Activated naive CD4-positive, alpha-beta T cell treated with anti-CD3 and anti-CD28 coated beads, Interleukin-2, amount 50 U/mL, for 24 hours (primary cell): ENCODE measurements at regions not wholly inside any gene's neighbourhood (a gene's known extent, or its start where the extent isn't known, plus 50 kb on each side); places are given as distances from the start of the nearest gene placed in this dataset.
"Not testable (repeated sequence)": the region's sequence is repeated elsewhere in the genome, so short reads cannot be mapped to it uniquely, and the experiment has no call there.

Source experiments
- H3K27ac Mint-ChIP-seq: one replicate; pipeline ENCODE4 v1.8.0; 2021; ENCODE audit warnings: mild to moderate bottlenecking, mixed read lengths
- H3K27me3 Mint-ChIP-seq: one replicate; pipeline ENCODE4 v1.8.0; 2021; ENCODE audit warnings: mixed read lengths
- H3K36me3 Mint-ChIP-seq: one replicate; pipeline ENCODE4 v1.8.0; 2021; ENCODE audit warnings: mixed read lengths
- H3K4me1 Mint-ChIP-seq: one replicate; pipeline ENCODE4 v1.8.0; 2021; ENCODE audit warnings: mixed read lengths
- H3K4me3 Mint-ChIP-seq: one replicate; pipeline ENCODE4 v1.8.0; 2021; ENCODE audit warnings: mild to moderate bottlenecking, mixed read lengths
- H3K9me3 Mint-ChIP-seq: one replicate; pipeline ENCODE4 v1.8.0; 2021; ENCODE audit warnings: mixed read lengths

DNA sequence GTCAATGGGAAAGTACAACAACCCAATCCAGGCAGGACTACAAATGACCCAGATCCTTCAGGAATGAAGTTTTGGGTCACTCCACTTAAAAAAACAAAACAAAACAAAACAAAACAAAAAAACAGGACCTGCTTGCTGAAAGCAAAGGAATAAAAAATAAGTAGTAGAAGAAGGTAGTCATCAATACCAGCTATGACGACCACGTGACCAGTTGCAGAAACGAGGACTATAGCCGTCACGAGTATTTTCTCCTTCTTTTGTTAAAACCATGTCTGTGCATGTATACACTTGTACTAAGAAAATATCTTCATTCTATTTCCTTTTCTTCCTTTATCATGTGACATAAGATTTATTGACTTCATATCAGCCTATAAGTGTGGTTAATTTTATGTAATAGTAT is 308.4 kb upstream of the DEFB112 start:
- no peaks in the 10 kb centered on the region for H3K9me3 Mint-ChIP-seq
- H3K27ac Mint-ChIP-seq = no peak overlapping the region
- H3K4me3 Mint-ChIP-seq = no peak overlapping the region
- no peaks in the 10 kb centered on the region for H3K36me3 Mint-ChIP-seq
- no peaks in the 10 kb centered on the region for H3K27me3 Mint-ChIP-seq
- H3K4me1 Mint-ChIP-seq = no peaks in the 10 kb centered on the region

DNA sequence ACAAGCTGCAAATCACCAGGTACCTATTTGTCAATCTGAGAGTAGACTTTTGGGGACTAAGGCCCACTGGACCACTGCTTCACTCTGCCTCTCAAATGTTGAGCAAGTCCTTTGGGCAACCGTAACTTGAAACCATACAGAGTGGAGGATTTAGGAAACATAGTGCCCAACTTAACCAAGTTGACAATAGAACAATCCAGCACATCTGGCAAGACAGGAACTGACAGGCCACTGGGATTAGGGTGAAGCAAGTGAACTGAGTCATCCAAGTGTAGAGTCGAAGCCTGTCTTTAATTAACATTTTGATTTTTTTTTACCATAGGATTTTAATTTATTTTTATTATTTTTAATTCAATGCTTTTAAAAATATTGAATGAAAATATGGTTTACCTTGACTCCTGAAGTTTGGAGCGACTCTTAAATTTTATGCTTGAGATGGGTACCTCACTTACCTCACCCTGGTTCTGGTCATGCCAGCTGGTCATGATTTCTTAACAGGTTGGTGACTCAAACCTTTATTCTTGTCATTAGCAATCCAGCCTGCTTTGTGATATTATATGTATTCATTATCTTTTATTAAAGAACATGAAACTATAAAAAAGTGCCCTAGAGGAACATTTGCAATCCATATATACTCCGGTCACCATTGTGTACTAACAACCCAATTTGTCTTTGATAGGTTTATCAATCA is 312.1 kb upstream of the DEFB112 start:
- Mint-ChIP-seq H3K4me1 (no peaks in the 10 kb centered on the region), H3K4me3 (no peak overlapping the region), H3K27me3 (no peaks in the 10 kb centered on the region), H3K36me3 (no peaks in the 10 kb centered on the region), H3K9me3 (no peaks in the 10 kb centered on the region), H3K27ac (no peak overlapping the region)

DNA sequence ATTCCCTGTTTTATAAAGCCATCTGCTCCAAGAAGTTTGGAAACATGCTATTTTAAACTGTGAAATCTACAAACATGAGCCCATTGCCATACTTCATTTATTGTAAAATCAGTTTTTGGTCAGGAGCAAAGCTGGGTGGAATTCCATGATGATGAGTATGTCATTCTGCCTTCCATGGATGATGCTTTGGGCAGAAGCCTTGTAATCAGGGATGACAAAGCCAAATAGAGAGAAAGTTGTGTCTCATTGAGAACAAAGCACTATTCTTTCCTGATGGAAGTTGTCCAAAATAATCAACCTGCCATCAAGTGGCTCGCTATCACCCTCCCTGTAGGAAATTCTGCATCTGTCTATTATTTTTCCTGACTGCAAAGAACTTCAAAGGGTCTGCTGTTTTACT is 313.0 kb upstream of the DEFB112 start:
- H3K4me1 Mint-ChIP-seq = no peaks in the 10 kb centered on the region
- H3K27ac Mint-ChIP-seq = no peak overlapping the region
- no peaks in the 10 kb centered on the region for H3K27me3 Mint-ChIP-seq
- no peaks in the 10 kb centered on the region for H3K36me3 Mint-ChIP-seq
- no peak overlapping the region for H3K4me3 Mint-ChIP-seq
- H3K9me3 Mint-ChIP-seq = no peaks in the 10 kb centered on the region

DNA sequence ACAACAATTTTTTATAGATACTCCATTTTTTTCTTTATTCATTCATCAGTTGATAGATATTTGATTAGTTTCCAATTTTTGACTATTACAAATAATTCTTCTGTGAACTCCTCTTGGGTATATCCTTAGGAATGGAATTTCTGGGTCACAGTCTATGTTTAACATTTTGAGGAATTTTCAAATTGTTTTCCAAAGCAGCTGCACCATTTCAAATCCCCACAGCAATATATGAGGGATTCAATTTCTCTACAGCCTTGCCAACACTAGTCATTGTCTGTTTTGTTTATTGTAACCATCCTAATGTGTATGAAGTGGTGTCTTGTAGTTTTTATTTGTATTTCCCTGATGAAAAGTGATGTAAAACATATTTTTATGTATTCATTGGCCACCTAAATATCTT is 320.3 kb upstream of the DEFB112 start:
- H3K4me3 Mint-ChIP-seq = no peak overlapping the region
- H3K27me3 Mint-ChIP-seq = no peaks in the 10 kb centered on the region
- no peaks in the 10 kb centered on the region for H3K36me3 Mint-ChIP-seq
- H3K27ac Mint-ChIP-seq = no peak overlapping the region
- H3K9me3 Mint-ChIP-seq = peaks cover under 1% of the 10 kb centered on the region
- no peaks in the 10 kb centered on the region for H3K4me1 Mint-ChIP-seq

DNA sequence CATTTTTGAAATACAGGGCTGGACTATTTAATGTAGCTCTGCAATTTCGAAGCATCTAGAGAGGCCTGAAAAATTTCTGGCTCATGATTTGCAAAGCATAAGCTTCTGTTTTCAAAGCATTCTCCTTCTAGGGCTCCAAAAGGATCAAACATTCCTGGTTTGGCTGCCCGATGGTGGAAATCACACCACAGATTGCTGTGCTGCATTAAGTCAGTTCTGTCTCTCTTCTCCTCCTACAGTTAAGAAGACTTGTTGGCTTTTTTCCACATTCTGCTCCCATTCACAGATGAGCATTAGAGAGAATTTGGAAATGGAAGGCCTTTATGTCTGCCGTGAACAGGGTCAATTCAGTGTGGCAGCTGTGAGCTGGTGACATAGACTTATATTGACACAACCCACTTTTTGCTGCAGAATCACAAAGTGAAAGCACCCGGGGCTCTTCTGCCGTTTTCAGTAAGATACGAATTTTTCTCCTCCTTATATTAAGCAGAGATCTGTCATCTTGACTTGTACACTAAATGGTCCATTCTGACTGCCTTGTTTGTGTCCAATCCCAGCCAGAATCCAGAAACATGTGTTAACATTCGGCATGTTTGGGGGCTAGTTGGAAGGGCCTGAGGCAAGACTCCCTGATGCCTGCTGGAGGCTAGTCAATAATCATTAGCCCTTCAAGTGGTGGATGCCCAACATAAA is 330.8 kb upstream of the DEFB112 start:
- Mint-ChIP-seq H3K36me3 (no peaks in the 10 kb centered on the region), H3K9me3 (peaks cover 9% of the 10 kb centered on the region), H3K27ac (no peak overlapping the region), H3K4me1 (no peaks in the 10 kb centered on the region), H3K27me3 (no peaks in the 10 kb centered on the region), H3K4me3 (no peak overlapping the region)

DNA sequence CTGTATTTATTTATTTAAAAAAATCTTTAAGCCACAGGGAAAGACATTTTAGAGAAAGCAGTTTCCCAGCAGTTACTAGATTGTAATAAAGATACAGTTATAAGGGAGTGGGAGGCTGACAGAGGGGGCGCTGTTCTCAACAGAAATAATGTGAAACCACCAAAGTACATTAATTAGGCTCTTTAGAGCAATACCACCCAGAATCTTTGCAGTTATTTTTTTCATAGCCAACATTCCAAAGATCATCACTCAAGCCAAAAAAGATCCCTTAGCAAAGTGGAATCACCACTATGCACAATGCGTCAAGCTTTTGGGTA is 331.3 kb upstream of the DEFB112 start:
- H3K27ac Mint-ChIP-seq = no peak overlapping the region
- no peaks in the 10 kb centered on the region for H3K4me1 Mint-ChIP-seq
- H3K9me3 Mint-ChIP-seq = peaks cover 4% of the 10 kb centered on the region
- no peaks in the 10 kb centered on the region for H3K27me3 Mint-ChIP-seq
- no peaks in the 10 kb centered on the region for H3K36me3 Mint-ChIP-seq
- no peak overlapping the region for H3K4me3 Mint-ChIP-seq

DNA sequence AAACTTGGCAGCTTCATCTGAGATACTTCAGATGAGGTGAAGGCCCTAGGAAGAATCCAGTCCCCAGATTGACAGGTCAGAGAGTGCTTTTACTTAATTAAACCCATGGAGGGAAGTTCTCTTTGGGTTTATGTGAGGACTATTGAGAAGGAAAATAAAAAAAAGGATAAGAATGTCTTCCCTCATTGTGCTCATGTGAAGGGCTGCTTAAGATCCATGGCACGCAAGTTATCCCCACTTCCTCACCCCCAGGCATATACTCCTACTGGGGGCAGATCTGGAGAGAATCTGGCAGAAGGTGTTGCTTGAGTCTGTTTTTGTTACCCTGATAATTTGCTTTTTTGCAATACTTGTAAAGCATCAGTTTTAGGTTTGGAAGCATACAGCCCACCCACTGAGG is 322.9 kb upstream of the TFAP2D start:
- no peaks in the 10 kb centered on the region for H3K4me1 Mint-ChIP-seq
- H3K27me3 Mint-ChIP-seq = no peaks in the 10 kb centered on the region
- H3K36me3 Mint-ChIP-seq = no peaks in the 10 kb centered on the region
- no peak overlapping the region for H3K27ac Mint-ChIP-seq
- H3K9me3 Mint-ChIP-seq = no peaks in the 10 kb centered on the region
- no peak overlapping the region for H3K4me3 Mint-ChIP-seq

DNA sequence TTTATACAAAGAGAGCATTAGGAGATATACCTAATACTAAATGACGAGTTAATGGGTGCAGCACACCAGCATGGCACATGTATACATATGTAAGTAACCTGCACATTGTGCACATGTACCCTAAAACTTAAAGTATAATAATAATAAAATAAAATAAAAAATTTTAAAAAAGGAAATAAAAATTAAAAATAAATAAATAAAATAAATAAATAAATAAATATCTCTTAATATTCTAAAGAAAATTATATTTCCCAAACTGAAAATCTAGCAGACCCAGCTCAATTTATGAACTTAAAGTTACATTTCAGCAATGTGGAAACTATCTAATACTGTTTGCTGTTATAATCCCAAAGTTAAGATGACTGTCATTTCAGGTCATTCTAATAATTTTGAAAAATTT is 319.2 kb upstream of the TFAP2D start:
- H3K27ac Mint-ChIP-seq, H3K4me3 Mint-ChIP-seq, H3K4me1 Mint-ChIP-seq, H3K9me3 Mint-ChIP-seq, H3K36me3 Mint-ChIP-seq, H3K27me3 Mint-ChIP-seq: not testable (repeated sequence)

DNA sequence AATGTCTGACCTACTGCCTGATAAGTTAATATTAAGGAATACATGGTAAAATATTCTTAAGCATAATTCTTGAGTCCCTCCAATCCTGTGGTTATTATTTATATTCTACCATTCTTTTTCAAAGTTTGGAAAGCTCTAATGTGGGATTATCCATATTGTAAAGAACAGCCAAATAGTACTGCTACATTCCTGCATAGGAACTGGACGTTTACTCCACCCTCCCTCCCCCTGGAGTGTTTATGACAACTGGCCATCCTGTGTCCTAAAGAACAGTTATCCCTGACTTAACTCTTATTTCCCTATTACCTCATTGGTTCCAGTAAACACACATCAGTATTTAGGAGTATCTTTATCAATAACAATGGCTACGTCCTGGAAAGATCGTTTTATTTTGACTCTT is 308.7 kb upstream of the TFAP2D start:
- no peak overlapping the region for H3K27ac Mint-ChIP-seq
- H3K36me3 Mint-ChIP-seq = no peaks in the 10 kb centered on the region
- H3K9me3 Mint-ChIP-seq = peaks cover 5% of the 10 kb centered on the region
- peaks cover 1% of the 10 kb centered on the region for H3K27me3 Mint-ChIP-seq
- H3K4me1 Mint-ChIP-seq = no peaks in the 10 kb centered on the region
- no peak overlapping the region for H3K4me3 Mint-ChIP-seq

DNA sequence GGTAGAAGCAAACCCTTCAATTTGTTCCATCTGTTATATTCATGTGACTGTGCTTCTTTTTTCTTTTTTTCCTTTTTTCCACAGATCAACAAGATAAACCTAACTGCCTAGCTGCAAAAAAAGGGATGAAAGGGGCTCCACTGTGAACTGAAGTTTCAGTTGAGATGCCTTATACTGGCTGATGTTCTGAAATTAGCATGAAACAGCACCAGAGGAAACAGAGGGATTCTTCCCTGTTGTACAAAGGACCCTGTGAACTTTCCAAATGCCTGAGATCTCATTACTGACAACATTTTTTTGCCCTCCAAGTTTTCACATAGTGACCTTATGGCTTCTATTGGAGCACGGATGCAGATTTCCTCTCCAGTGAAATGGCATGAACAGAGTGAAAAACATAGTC is 302.7 kb upstream of the TFAP2D start:
- H3K4me3 Mint-ChIP-seq = no peak overlapping the region
- H3K27ac Mint-ChIP-seq = no peak overlapping the region
- no peaks in the 10 kb centered on the region for H3K4me1 Mint-ChIP-seq

DNA sequence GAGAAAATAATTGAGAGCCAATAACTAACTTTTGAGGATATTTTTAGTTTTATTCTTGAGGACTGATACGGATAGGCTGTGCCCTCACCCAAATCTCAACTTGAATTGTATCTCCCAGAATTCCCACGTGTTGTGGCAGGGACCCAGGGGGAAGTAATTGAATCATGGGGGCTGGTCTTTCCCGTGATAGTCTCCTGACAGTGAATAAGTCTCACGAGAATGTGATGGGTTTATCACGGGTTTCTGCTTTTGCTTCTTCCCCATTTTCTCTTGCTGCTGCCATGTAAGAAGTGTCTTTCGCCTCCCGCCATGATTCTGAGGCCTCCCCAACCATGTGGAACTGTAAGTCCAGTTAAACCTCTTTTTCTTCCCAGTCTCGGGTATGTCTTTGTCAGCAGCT is 292.3 kb upstream of the TFAP2D start:
- not testable (repeated sequence) for H3K36me3 Mint-ChIP-seq, H3K27me3 Mint-ChIP-seq, H3K4me1 Mint-ChIP-seq, H3K4me3 Mint-ChIP-seq, H3K27ac Mint-ChIP-seq, H3K9me3 Mint-ChIP-seq

More for the DNA sequence above, 302.7 kb upstream of the TFAP2D start:
- Mint-ChIP-seq H3K27me3 (no peaks in the 10 kb centered on the region), H3K9me3 (peaks cover 4% of the 10 kb centered on the region), H3K36me3 (no peaks in the 10 kb centered on the region)

DNA sequence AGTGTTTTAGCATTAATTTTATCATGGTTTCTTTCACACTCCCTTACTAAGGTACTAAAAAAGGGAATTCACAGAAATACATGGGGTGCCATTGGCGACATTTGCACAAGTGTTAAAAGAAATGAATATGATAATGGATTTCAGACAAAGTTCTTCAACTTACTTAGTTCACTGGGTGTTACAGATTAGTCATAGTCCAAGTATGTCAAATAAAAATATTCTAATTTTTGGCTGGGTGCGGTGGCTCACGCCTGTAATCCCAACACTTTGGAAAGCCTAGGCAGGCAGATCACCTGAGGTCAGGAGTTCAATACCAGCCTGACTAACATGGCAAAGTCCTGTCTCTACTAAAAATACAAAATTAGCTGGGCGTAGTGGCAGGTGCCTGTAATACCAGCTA is 286.1 kb upstream of the TFAP2D start:
- Mint-ChIP-seq H3K4me3 (no peak overlapping the region), H3K36me3 (no peaks in the 10 kb centered on the region), H3K4me1 (no peaks in the 10 kb centered on the region), H3K27ac (no peak overlapping the region), H3K9me3 (no peaks in the 10 kb centered on the region), H3K27me3 (no peaks in the 10 kb centered on the region)

DNA sequence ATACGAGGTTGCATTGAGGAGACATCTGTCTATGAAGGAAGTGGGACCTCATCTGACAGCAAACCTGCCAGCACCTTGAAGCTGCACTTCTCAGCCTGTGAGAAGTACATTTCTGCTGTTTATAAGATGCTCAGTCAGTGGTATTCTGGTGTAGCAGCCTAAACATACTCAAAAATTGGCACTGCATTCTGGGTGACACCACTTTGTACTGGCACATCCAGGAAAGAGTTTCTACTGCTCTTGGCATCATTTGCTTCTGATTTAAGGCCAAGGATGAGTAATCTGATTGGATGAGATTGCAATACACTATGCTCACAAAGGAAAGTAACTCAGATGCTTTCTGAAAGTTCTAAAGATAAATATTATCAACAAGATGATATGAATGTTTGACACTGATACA is 275.4 kb upstream of the TFAP2D start:
- no peaks in the 10 kb centered on the region for H3K36me3 Mint-ChIP-seq
- H3K27ac Mint-ChIP-seq = no peak overlapping the region
- no peaks in the 10 kb centered on the region for H3K27me3 Mint-ChIP-seq
- H3K4me3 Mint-ChIP-seq = no peak overlapping the region
- no peaks in the 10 kb centered on the region for H3K4me1 Mint-ChIP-seq
- H3K9me3 Mint-ChIP-seq = peaks cover 12% of the 10 kb centered on the region

DNA sequence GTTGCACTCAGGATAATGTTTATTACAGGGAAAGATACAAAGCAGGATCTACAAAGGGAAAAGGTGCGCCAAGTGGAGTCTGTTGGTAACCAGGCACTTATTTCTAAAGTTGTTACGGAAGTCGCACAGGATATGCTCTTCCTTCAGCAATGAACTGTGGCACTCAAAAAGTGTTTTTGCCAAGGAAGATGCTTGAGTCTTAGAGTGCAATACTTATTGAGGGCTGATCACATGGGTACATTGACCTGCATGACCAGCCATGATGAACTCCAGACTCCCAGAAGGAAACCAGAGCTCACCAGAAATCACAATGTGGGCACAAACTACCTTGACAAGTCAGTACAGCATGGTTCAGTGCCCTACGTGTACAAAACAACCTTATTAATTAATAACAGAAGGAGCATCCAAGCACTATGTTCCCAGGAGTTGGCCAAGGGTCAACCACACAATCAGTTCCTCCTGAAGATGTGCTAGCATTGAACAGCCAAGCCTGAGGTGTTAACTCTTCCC is 270.7 kb upstream of the TFAP2D start:
- no peaks in the 10 kb centered on the region for H3K36me3 Mint-ChIP-seq
- no peak overlapping the region for H3K27ac Mint-ChIP-seq
- H3K9me3 Mint-ChIP-seq = peaks cover 15% of the 10 kb centered on the region
- no peak overlapping the region for H3K4me3 Mint-ChIP-seq
- no peaks in the 10 kb centered on the region for H3K4me1 Mint-ChIP-seq
- no peaks in the 10 kb centered on the region for H3K27me3 Mint-ChIP-seq

DNA sequence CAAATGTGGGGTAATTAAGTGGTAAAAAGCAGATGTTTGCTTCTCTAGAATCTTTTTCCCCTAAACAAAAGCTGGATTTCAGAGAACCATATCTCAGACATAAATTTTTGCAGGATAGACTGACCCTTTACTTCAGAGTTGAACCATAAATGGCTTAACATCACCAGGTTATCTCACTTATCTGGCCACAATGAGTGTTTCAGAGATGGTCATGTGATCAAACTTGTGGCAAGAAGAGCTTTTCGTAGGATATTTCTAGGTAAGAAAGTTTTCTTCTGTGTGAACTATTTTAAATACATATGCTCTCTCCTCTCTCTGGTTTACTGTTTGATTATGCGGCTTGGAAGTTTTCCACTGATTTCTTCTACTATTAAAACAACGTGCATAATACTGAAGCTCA is 270.2 kb upstream of the TFAP2D start:
- Mint-ChIP-seq H3K9me3 (peaks cover 15% of the 10 kb centered on the region), H3K27me3 (no peaks in the 10 kb centered on the region), H3K27ac (no peak overlapping the region), H3K36me3 (no peaks in the 10 kb centered on the region), H3K4me1 (no peaks in the 10 kb centered on the region), H3K4me3 (no peak overlapping the region)

DNA sequence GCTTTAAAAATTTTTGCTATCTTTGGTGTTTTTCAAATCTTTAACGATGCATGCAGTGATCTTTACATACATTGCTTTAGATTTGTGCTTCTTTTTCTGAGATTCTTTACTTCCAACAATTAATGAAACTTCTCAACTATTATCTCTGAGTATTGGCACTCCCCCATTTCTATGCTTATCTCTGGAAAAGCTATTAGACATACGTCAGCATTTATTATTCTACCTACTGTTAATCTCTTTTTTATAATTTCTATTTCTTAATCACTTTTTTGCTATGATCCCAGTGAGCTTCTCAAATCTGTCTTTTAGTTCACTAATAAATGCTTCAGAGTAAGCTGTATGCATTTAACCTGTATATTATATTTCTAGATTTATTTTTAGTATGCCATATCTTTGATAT is 264.2 kb upstream of the TFAP2D start:
- Mint-ChIP-seq H3K27ac (no peak overlapping the region), H3K4me1 (no peaks in the 10 kb centered on the region), H3K27me3 (no peaks in the 10 kb centered on the region), H3K9me3 (peaks cover 12% of the 10 kb centered on the region), H3K36me3 (no peaks in the 10 kb centered on the region), H3K4me3 (no peak overlapping the region)
